Upper lobe of right lung (tissue), 1 donor: ENCODE measurements at regions not wholly inside any gene's neighbourhood (a gene's known extent, or its start where the extent isn't known, plus 50 kb on each side); places are given as distances from the start of the nearest gene placed in this dataset.
"Not testable (repeated sequence)": the region's sequence is repeated elsewhere in the genome, so short reads cannot be mapped to it uniquely, and the experiment has no call there.

ENCODE experiments used
- ATAC-seq: fragments of 200-7000 bp; cut with Tn5 transposase; one replicate; pipeline ENCODE4 v1.9.1; 2020; ENCODE audit warnings: mild to moderate bottlenecking, moderate library complexity
- DNase-seq: peaks from one replicate; pipeline ENCODE4 v3.0.0-alpha.2; 2020
- H3K27ac ChIP-seq: fragments of 200-600 bp; one replicate; pipeline ENCODE4 v1.8.0; 2022
- H3K27me3 ChIP-seq: fragments of 200-600 bp; one replicate; pipeline ENCODE4 v1.8.0; 2022; ENCODE audit warnings: mild to moderate bottlenecking
- H3K36me3 ChIP-seq: fragments of 200-600 bp; one replicate; pipeline ENCODE4 v1.8.0; 2022
- H3K4me1 ChIP-seq: fragments of 200-600 bp; one replicate; pipeline ENCODE4 v1.8.0; 2022
- H3K4me3 ChIP-seq: fragments of 200-600 bp; one replicate; pipeline ENCODE4 v1.8.0; 2022; ENCODE audit warnings: mild to moderate bottlenecking
- H3K9me3 ChIP-seq: fragments of 200-600 bp; one replicate; pipeline ENCODE4 v1.8.0; 2022
- intact Hi-C: fragments of 100-400 bp; cut with DNase I; formaldehyde crosslinking; loops from one replicate; pipeline ENCODE4 v1.11.0; 2022
- TF ChIP-seq, protein P1 (sequence below): fragments of 200-600 bp; IDR thresholded peaks from one replicate; pipeline ENCODE4 v1.8.0; 2022; ENCODE audit warnings: antibody characterized with exemption
- donor health status: DM: no; HTN: yes; CAD: no; lungs with severe emphysema.

DNA sequence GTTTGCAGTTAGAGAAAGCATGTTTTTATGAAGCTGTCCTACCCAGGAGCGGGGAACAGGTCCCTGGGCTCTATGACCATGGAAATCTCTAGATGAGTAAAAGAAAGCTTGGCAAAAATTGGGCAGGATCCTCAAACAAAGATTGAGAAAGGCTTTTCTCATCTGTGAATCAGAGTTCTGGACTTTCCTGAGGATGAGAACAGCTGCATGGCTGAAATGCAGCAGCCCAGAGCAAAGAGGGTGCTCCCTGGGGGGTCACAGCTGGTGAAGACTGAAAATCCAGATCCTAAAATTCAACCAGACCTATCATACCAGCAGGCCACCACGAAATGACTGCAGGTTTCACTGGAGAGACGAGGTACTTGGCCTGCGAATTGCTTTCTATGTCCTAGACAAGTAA, 65.7 kb upstream of the APP start:
- H3K36me3 ChIP-seq: no peaks in the 10 kb centered on the region
- no peaks in the 10 kb centered on the region for H3K4me1 ChIP-seq
- TF ChIP-seq, protein P1, sequence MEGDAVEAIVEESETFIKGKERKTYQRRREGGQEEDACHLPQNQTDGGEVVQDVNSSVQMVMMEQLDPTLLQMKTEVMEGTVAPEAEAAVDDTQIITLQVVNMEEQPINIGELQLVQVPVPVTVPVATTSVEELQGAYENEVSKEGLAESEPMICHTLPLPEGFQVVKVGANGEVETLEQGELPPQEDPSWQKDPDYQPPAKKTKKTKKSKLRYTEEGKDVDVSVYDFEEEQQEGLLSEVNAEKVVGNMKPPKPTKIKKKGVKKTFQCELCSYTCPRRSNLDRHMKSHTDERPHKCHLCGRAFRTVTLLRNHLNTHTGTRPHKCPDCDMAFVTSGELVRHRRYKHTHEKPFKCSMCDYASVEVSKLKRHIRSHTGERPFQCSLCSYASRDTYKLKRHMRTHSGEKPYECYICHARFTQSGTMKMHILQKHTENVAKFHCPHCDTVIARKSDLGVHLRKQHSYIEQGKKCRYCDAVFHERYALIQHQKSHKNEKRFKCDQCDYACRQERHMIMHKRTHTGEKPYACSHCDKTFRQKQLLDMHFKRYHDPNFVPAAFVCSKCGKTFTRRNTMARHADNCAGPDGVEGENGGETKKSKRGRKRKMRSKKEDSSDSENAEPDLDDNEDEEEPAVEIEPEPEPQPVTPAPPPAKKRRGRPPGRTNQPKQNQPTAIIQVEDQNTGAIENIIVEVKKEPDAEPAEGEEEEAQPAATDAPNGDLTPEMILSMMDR: no peak
- no peak overlapping the region for H3K4me3 ChIP-seq
- H3K9me3 ChIP-seq: no peaks in the 10 kb centered on the region
- ATAC-seq (no peak), DNase-seq (no peak)
- H3K27me3 ChIP-seq: no peaks in the 10 kb centered on the region
- intact Hi-C loops: no loop called here
- no peak overlapping the region for H3K27ac ChIP-seq

DNA sequence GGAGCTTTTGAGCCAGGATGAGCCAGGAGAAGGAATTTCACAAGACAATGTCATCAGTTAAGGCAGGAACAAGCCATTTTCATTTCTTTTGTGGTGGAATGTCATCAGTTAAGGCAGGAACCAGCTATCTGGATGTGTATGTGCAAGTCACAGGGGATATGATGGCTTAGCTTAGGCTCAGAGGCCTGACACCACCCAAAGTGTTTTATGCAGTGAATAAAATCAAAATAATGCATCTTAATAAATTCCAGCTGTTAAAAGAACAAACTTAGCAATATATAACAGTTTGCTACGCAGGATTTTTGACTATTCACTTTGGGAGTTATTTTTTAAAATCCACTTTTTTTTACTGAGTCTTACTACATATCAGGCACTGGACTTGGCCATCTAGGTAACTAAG, 62.7 kb upstream of the APP start:
- H3K4me1 ChIP-seq, H3K9me3 ChIP-seq, H3K36me3 ChIP-seq, ATAC-seq, H3K27me3 ChIP-seq, H3K4me3 ChIP-seq, H3K27ac ChIP-seq, intact Hi-C loops, DNase-seq: not testable (repeated sequence)

- H3K36me3 ChIP-seq, H3K9me3 ChIP-seq, H3K4me3 ChIP-seq, intact Hi-C loops, ATAC-seq, H3K27me3 ChIP-seq, H3K27ac ChIP-seq, DNase-seq, H3K4me1 ChIP-seq: not testable (repeated sequence)
Observed at GRCh38 chr21:26232491-26232890, 61.9 kb upstream of the APP start.

- intact Hi-C loops: no loop called here
- DNase-seq: no peak
- TF ChIP-seq, protein P1: no peak
Observed at GRCh38 chr21:26227130-26227529, 56.6 kb upstream of the APP start.

GRCh38 chr21:26226724-26227123, 56.2 kb upstream of the APP start:
- Histone ChIP-seq H3K36me3 (no peaks in the 10 kb centered on the region), H3K9me3 (no peaks in the 10 kb centered on the region), H3K4me1 (no peaks in the 10 kb centered on the region), H3K27me3 (no peaks in the 10 kb centered on the region), H3K27ac (no peak overlapping the region), H3K4me3 (no peak overlapping the region)
- TF ChIP-seq, protein P1: no peak
- intact Hi-C loops: no loop called here
- ATAC-seq (no peak), DNase-seq (no peak)

More at GRCh38 chr21:26227130-26227529, 56.6 kb upstream of the APP start:
- ATAC-seq: no peak
- Histone ChIP-seq H3K27me3 (no peaks in the 10 kb centered on the region), H3K4me3 (no peak overlapping the region), H3K27ac (no peak overlapping the region), H3K4me1 (no peaks in the 10 kb centered on the region), H3K36me3 (no peaks in the 10 kb centered on the region), H3K9me3 (no peaks in the 10 kb centered on the region)

DNA sequence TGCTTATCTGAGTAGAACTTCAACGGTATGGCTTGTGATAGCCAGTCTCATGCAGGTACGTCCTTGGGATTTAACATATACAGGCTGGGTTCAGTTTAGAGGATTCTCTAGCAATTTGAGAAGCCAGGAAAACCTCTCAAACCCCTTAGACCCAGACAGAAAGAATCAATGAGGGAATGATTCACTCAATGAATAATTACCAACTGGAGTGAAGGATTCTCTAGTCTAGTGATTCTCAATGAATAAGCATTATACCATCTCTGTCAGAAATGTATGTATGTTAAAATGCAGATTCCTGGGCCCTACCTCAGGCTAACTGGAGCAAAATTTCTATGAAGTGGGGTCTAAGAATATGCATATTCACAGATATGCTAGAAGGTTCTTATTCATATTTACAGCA, 54.5 kb upstream of the APP start:
- ATAC-seq (no peak), DNase-seq (no peak)
- Histone ChIP-seq H3K27me3 (no peaks in the 10 kb centered on the region), H3K9me3 (no peaks in the 10 kb centered on the region), H3K36me3 (no peaks in the 10 kb centered on the region), H3K4me3 (no peak overlapping the region), H3K27ac (no peak overlapping the region), H3K4me1 (no peaks in the 10 kb centered on the region)
- TF ChIP-seq, protein P1: no peak
- intact Hi-C loops: no loop called here

DNA sequence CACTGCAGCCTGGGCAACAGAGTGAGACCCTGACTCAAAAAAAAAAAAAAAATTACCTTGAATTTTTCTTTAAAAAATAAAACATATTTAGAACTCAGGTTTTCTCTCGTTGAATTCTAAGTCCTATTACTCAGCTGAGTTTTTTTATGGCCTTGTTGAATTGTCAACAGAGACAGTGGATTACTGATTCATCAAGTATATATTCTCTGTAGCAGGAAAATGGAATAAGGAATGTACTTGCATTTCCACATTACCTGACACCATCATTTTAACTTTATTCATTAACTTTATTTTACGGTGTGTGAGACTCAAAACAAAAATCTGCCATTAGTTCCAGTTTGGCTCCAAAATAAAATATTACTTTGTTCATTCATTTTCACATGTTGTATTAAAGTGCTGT, 53.8 kb upstream of the APP start:
- TF ChIP-seq, protein P1: no peak
- ATAC-seq (no peak), DNase-seq (no peak)
- Histone ChIP-seq H3K9me3 (no peaks in the 10 kb centered on the region), H3K4me1 (no peaks in the 10 kb centered on the region), H3K27ac (no peak overlapping the region), H3K4me3 (no peak overlapping the region), H3K27me3 (no peaks in the 10 kb centered on the region), H3K36me3 (no peaks in the 10 kb centered on the region)
- intact Hi-C loops: no loop called here
